ENCODE measurements at regions not wholly inside any gene's neighbourhood (a gene's known extent, or its start where the extent isn't known, plus 50 kb on each side); places are given as distances from the start of the nearest gene placed in this dataset.
"Not testable (repeated sequence)": the region's sequence is repeated elsewhere in the genome, so short reads cannot be mapped to it uniquely, and the experiment has no call there.

DNA sequence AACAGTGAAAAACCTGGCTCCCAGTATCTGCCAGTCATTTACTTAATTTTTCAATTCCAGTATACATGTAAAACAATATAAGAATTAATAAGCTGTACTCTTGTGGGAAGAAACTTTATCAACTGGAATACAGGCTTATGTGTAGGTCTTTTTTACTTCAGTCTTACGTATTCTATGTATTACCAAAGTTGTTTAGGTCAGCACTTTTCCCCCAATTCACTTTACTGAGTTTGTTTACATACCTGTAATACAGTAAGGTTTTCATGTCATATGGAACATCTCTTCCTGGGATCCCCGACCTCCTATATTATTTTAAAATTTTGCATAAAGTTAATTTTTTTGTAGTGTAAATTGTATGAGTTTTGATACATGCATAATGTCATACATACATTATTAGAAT lies 181.8 kb upstream of the OLFM3 start:
- no peak for DNase-seq (ENCODE audit: low read depth in 4 of 4, low spot score in 3 of 4)

DNA sequence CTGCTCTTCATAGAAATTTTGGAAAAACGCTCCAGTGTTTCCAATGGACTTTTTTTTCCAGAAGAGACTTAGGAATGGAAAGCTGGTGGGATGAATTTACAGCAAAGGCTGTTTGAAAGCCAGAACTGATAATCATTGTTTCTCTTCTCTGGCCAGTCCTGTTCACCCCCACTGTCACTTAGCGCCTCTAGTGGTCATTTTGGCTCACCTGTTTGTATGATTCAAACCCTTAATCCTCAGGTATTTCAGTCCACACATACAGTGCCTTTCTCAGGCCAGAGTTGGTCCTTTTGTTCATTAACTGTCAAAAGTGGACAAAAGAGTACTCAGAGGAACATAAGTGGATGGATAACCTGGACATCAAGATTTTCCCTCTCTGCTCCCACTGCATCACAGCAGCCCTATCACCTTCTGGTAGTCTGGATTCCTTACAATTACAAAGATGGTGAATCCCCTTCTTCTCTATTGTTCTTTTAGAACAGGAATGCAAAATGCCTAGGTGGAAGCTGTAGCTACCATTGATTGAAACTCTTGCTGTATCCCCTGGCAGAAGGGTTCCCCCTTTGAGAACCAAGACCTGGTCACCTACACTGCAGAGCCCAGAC lies 177.6 kb upstream of the OLFM3 start:
- DNase-seq (ENCODE audit: low read depth in 4 of 4, low spot score in 3 of 4), result no peak

DNA sequence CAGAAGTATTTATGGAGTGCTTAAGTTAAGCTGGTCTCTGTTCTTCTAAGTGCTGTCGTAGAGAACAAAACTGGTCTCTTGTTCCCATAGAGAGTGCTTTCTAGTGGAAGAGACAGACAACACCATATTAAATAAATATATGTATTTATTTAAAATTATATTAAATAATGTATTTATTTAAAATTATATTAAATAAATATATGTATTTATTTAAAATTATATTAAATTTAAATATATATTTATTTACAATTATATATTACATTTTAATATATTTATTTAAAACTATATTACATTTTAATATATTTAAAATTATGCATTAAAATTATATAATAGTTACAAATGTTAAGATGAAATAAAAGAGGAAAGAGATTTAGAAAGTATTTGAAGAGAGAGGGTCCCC lies 175.5 kb upstream of the OLFM3 start:
- DNase-seq (ENCODE audit: low read depth in 4 of 4, low spot score in 3 of 4), result no peak

DNA sequence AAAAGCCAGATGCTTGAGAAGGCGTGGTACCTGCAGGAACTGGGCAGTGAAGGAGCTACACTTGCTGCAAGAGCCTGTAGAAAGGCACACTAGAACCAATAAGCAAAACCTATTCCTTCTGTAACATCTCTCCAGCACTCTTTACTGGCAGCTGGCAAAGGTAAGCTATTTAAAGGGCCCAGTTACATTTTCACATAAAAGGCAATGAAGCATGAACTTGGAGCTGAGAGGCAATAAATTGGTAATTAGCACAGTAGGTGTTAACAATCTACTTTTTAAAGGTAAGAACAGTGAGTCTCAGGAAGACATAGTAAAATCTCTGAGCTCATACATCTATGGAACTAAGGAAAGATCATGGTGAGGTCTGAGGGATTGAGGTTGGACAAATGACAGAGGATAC lies 167.1 kb upstream of the OLFM3 start:
- DNase-seq (ENCODE audit: low read depth in 4 of 4, low spot score in 3 of 4), result no peak

DNA sequence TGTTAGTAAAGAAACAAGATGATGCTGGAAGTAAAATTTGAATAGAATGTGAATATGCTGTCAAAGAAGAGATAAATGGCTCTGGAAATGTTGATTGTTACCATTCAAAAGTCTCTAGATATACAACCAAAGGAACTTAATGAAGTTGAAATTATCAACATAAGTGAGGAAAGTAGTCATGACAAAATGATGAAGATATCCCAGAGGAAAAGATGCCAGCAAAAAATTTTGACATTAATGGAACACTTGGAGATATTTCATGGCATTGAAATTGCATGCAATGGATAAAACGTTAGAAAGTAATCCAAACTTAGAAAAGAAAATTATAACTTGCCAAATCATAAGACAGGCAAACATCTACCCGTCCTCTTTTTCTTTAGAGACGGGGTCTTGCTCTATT lies 154.5 kb upstream of the OLFM3 start:
- DNase-seq (ENCODE audit: low read depth in 4 of 4, low spot score in 3 of 4), result no peak

DNA sequence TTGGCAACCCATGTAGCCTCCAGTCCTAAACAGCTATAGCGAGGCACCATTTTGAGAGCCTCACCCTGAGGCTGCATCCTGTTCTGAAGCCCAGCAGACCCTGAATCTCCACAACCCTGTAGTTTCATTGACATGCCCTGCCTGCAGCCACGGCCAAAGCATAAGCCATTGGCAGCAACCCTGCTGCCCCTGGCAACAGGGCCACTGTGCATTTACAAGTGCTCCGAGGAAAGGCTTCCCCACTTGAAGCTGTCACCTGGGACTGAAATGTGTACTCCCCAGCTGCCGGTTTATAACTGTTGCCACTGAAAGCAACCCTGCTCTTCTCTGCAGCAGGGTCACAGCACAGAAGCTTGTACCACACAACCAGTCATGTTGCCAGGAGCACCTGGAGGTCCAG lies 124.2 kb upstream of the OLFM3 start:
- DNase-seq (ENCODE audit: low read depth in 4 of 4, low spot score in 3 of 4), result no peak

DNA sequence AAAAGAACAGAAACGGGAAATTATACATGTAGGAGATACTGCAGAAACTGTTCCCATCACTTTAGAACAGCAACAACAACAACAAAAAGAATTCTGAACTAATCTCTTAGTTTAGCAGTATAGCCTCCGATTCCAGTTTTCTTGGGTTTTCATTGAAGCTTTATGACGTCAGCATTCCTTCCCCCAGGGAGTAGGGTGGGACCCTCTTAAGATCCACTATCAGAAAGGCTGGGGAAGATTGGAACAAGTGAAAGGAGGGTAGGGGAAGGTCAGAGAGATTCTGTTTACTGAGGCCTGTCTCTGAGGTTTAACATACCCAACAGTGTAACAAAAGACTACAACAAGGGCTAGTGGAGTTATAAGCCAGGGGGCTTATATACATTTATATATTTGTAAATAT lies 121.4 kb upstream of the OLFM3 start:
- DNase-seq (ENCODE audit: low read depth in 4 of 4, low spot score in 3 of 4), result no peak

DNA sequence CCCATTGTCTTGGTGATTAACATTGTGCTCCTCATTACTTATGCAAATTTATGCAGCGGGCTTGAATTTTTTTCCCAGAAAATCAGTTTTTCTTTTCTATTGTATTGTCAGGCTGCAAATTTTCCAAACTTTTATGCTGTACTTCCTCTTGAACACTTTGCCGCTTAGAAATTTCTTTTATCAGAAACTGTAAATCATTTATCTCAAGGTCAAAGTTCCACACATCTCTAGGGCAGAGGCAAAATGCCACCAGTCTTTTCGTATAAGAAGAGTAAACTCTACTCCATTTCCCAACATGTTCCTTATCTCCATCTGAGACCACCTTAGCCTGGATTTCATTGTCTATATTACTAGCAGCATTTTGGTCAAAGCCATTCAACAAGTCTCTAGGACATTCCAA lies 113.9 kb upstream of the OLFM3 start:
- DNase-seq (ENCODE audit: low read depth in 4 of 4, low spot score in 3 of 4), result no peak

DNA sequence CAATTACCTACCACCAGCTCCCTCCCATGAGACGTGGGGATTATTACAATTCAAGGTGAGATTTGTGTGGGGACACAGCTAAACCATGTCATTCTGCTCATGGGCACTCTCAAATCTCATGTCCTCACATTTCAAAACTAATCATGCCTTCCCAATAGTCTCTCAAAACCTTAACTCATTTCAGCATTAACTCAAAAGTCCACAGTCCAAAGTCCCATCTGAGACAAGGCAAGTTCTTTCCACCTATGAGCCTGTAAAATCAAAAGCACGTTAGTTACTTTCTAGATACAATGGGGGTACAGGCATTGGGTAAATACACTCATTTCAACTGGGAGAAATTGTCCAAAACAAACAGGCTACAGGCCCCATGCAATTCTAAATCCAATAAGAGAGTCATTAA lies 112.8 kb upstream of the OLFM3 start:
- DNase-seq (ENCODE audit: low read depth in 4 of 4, low spot score in 3 of 4), result not testable (repeated sequence)

DNA sequence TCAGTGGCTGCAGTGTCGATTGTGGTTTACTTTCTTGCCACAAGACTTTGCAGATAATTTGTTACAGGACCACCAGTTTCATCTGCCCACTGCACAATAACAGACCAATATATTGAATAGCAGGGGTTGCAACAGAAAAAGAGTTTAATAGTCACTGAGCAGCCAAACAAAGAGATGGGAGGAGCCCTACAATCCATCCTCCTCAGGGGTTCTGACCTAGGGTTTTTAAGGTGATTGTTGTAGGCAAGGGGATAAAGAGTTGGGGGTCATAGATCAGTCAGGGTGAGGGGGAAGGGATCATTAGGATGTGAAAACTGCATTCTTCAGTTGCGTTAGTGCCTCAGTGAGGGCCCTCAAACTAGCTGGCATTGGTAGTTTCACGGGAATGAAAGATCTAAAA lies 110.7 kb upstream of the OLFM3 start:
- no peak for DNase-seq (ENCODE audit: low read depth in 4 of 4, low spot score in 3 of 4)

DNA sequence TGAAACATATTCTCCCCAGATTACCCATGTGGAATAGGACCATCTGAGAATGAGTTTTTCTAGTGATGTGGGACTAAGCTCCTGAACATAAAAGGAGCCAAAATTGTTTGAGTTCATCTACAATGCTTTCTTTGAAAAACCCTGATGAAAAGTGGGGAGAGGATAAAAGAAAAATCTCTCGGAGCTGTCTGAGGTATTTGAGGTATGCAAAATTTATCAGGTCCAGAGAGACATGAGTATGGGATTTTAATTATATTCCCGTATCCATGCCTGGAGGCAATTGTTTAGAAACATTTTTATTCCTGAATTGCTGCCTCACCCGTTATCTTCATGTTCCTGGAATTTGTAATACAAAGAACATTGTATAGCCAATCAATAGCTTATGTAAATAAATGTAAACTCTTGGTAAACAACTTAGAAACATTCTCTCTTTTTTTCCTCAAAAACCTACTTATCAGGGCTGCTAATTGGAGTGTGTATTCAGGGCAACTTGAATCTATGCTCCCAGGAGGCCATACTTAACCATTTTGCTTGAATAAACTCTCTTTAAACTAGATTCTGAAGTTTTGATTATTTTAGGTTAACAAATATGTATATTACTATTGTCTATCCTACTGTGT lies 109.3 kb upstream of the OLFM3 start:
- DNase-seq (ENCODE audit: low read depth in 4 of 4, low spot score in 3 of 4), result no peak

DNA sequence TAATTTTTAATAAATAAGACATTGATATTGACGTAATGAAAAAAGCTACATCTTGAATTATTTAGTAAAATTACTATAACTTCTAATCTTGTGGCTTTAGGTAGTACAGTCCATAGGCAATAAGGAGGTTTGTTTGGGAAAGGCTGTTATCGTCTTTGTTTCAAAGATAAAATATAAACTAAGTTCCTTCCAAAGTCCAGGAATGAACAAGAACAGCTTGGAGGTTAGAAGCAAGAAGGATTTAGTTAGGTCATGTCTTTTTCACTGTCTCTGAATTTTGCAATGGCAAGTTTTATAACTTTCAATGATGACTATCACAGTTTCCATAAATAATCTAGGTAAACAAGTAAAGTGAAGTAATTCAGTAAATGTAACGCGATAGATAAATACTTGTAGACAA lies 106.9 kb upstream of the OLFM3 start:
- DNase-seq (ENCODE audit: low read depth in 4 of 4, low spot score in 3 of 4), result no peak

DNA sequence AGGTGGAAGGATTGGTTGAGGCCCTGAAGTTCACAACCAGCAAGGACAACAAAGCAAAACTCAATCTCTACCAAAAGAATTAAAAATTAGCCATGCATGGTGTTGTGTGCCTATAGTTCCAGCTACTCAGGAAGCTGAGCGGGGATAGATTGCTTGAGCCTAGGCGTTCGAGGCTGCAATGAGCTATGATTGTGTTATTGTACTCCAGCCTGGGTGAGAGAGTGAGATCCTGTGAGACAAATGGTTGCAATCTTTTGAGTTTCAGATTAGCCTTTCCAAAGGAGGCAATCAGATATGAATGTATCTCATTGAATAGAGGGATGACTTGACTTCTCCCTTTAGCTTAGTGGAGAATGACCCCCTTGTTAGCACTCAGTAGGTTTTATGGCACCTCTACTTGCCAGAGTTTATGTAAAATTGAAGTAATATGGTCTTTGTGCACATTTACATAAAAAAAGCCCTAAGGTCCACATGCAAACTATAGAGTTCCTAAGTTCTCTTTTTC lies 105.6 kb upstream of the OLFM3 start:
- DNase-seq (ENCODE audit: low read depth in 4 of 4, low spot score in 3 of 4), result no peak

DNA sequence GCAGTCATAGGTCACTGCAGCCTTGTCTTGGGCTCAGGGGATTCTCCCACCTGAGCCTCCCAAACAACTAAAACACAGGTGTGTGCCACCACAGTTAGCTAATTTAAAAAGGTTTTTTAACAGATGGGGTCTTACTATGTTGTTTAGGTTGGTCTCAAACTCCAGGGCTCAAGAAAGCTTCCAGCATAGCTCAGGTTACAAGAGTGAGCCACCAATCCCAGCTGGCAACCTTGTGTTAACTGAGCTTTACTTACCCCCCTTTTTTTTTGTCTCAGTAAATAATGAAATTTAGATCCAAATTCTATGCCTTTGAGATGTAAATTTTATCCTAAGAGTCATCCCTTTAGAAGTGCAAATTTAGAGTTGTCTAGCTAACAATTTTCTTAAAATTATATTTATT lies 103.9 kb upstream of the OLFM3 start:
- no peak for DNase-seq (ENCODE audit: low read depth in 4 of 4, low spot score in 3 of 4)

DNA sequence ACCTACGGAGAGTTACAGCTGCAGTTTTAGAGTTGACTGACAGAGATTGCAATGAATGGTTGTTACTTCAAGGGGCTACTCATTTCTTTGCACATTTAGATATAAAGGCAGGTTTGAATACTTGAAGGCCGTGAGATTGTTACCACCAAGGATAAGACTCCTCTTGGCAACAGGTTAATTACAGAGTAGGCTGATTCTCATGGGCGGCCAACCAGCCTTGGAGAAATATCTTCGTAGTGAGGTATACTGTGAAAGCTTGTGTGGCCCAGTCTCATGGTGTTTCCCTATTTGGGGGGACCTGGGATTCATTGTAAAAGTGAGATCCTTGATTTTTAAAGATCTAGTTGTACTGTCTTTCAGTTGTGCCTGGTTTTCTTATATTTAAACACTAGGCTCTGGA lies 103.2 kb upstream of the OLFM3 start:
- DNase-seq (ENCODE audit: low read depth in 4 of 4, low spot score in 3 of 4), result no peak

DNA sequence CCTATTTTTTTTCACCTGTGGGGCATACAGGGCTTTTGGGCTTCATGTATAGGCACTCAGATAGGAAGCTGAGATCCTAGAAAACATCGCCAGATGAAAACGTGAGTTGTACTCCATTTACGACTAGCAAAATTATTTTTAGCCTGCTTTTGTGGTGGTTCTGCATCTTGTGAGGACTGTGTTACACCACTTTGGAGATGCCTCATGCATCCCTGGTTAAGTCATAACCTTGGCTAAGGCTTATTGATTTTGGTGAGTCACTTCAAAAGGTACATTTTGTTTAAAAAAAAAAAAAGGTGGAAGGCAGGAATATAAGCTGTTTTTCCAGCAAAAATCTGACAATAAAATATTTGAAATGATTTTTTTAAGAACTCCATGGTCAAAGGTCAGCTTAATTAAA lies 101.8 kb upstream of the OLFM3 start:
- DNase-seq (ENCODE audit: low read depth in 4 of 4, low spot score in 3 of 4), result no peak

DNA sequence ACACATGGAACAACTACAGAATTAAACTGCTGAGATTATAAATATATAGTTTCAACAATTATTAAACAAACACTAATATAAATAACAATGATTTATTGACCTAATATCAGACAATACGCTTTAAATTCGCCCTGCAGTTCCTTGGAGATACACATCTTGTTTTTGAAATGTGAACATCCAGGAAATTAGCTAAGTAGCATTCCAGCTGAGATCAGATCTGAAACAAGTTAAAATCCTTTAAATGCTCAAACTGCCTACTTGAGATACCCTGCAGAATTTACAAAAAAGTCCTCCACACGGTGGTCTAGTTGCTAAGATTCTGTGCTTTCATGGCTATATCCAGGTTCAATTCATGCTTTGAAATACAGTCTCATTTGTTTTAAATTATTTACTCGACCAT lies 101.4 kb upstream of the OLFM3 start:
- DNase-seq (ENCODE audit: low read depth in 4 of 4, low spot score in 3 of 4), result no peak

DNA sequence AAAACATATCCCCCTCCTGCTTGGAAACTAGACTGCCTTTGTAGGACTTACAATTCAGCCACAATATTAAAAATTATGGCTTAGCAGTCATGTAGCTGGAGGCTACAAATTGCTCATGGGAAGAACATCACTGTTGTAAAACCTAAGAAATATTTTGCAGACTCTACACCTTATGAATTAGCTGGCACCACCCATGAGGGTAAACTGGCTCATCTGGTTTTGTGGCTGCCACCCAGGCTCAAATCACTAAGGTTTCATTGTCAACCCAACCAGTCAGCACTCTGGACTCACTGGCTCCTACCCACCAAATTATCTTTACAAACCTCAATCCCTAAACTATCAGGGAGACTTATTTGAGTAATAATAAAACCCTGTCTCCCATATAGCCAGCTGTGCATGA lies 100.7 kb upstream of the OLFM3 start:
- DNase-seq (ENCODE audit: low read depth in 4 of 4, low spot score in 3 of 4), result no peak

DNA sequence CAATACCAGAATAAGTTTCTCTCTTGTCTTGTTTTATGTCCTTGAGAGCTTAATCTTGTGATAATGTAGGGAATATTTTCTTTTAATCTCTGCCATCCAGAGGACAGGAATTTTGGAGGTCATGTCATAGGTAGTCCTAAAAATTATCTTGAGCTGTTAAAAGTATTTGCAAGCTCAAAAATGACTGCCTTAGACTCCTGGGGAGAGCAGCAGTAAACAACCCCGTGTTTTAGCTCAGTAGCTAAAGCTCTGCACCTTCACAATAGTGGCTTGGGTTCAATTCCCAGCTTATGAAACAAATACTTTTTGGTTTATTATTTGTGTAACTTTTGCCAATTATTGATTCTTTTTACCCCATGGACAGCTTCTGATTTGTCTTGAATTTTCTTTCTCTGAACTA lies 99.4 kb upstream of the OLFM3 start:
- DNase-seq (ENCODE audit: low read depth in 4 of 4, low spot score in 3 of 4), result no peak

DNA sequence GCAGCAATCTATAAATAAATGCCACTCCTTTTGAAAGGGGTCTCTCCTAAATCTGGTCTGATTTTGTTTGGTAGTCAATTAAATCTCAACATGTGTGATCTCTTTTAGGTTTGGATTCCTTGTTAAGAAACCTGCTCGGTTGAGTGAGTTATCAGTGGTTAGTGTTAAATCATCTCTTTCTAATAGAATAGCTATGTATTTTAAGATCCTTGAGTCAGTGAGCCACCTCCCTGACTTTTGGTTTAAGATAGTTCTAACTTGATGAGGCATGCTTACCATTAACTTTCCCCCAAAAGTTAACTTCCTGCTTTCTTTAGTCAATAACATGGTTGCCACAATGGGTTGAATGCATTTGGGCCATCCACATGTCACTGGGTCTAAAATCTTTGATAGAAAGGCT lies 93.1 kb upstream of the OLFM3 start:
- no peak for DNase-seq (ENCODE audit: low read depth in 4 of 4, low spot score in 3 of 4)

DNA sequence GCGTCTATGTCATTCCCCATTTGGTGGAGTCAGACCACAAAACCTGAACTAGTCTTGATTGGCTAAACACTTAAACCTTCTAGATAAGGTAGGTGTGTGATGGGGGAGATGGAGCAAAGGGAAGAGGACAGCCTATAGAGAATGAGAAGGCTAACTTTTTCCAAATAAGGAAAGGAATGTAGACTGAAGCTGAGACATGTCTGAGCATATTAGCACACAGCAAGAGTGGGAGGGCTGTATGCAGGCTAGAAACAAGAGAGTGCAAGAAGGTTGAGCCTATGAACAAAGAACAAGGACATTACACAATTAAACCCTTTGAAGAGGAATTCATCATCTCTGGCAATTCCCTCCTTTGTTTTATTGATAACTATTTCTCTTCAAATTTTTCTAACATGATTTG lies 89.2 kb upstream of the OLFM3 start:
- DNase-seq (ENCODE audit: low read depth in 4 of 4, low spot score in 3 of 4), result no peak

DNA sequence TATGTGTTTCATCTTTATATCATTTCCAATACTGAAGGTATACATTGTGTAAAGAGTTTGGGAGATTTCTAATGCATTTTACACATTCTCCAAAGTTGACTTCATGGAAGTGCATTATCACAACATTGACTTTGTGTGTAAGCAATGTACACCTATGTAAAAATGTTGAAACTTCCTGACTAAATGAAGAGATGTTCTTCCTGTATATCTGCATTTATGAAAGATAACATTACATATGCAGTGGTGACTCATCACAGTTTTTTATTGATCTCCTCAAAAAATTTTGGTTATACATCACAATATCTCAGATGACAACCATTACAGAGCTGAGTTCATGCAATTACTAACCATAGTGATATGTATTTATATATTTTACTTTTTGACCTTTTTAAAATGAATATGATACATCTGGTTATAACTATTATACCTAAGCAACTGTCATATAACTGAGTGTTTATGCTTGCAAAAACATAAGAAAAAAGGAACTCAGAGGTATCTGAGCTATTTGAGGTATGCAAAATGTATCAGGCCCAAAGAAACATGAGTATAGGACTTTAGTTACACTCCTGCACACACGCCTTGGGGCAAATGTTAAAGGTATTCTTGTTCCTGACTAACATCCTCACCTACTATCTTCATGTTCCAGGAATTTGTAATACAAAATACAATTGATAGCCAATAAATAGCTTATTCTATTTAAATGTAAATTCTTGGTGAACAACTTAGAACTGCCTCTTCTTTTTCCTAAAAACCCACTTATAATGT lies 88.2 kb upstream of the OLFM3 start:
- no peak for DNase-seq (ENCODE audit: low read depth in 4 of 4, low spot score in 3 of 4)

All from left renal pelvis (tissue), 4 donors.